Chondrocyte (in vitro differentiated cells): ENCODE measurements at regions not wholly inside any gene's neighbourhood (a gene's known extent, or its start where the extent isn't known, plus 50 kb on each side); places are given as distances from the start of the nearest gene placed in this dataset.

Experiments used
- DNase-seq: peaks from one replicate; pipeline ENCODE4 v3.0.0; 2021; ENCODE audit warnings: mixed read lengths, low spot score
- H3K27ac Mint-ChIP-seq: one replicate; pipeline ENCODE4 v1.8.0; 2021; ENCODE audit warnings: mild to moderate bottlenecking, moderate library complexity, mixed read lengths; ENCODE audit not compliant: unreplicated experiment
- H3K27me3 Mint-ChIP-seq: 2 replicates; pipeline ENCODE4 v1.8.0; 2021; ENCODE audit warnings: low read depth, mixed read lengths
- H3K36me3 Mint-ChIP-seq: 2 replicates; pipeline ENCODE4 v1.8.0; 2021; ENCODE audit warnings: low read depth, mixed read lengths
- H3K4me1 Mint-ChIP-seq: 2 replicates; pipeline ENCODE4 v1.8.0; 2021; ENCODE audit warnings: low read depth, mild to moderate bottlenecking, mixed read lengths
- H3K4me3 Mint-ChIP-seq: one replicate; pipeline ENCODE4 v1.8.0; 2021; ENCODE audit warnings: mild to moderate bottlenecking, moderate library complexity, mixed read lengths; ENCODE audit not compliant: unreplicated experiment
- H3K9me3 Mint-ChIP-seq: 2 replicates; pipeline ENCODE4 v1.8.0; 2021; ENCODE audit warnings: low read depth, mixed read lengths
- CTCF ChIP-seq: fragments of 200-600 bp; sonication (generic); IDR thresholded peaks from 2 replicates; pipeline ENCODE4 v1.5.0; 2021; ENCODE audit warnings: antibody characterized with exemption, mild to moderate bottlenecking, moderate library complexity

GRCh38 chr2:62334009-62334408 lies 138.1 kb downstream of the B3GNT2 start:
- TF ChIP-seq CTCF = no peak
- no peak for DNase-seq
- H3K4me3 Mint-ChIP-seq = no peak overlapping the region
- H3K36me3 Mint-ChIP-seq = no peaks in the 10 kb centered on the region
- H3K4me1 Mint-ChIP-seq = peaks cover 2% of the 10 kb centered on the region
- no peaks in the 10 kb centered on the region for H3K27me3 Mint-ChIP-seq
- no peak overlapping the region for H3K27ac Mint-ChIP-seq
- H3K9me3 Mint-ChIP-seq = no peaks in the 10 kb centered on the region

- no peak overlapping the region for H3K27ac Mint-ChIP-seq
- DNase-seq = no peak
- TF ChIP-seq CTCF = no peak
- H3K27me3 Mint-ChIP-seq = no peaks in the 10 kb centered on the region
- no peak overlapping the region for H3K4me3 Mint-ChIP-seq
- peaks cover 10% of the 10 kb centered on the region for H3K4me1 Mint-ChIP-seq
- H3K9me3 Mint-ChIP-seq = peaks cover 2% of the 10 kb centered on the region
- H3K36me3 Mint-ChIP-seq = no peaks in the 10 kb centered on the region
Measured at GRCh38 chr2:62330959-62331358, 135.0 kb downstream of the B3GNT2 start.

- peaks cover 10% of the 10 kb centered on the region for H3K9me3 Mint-ChIP-seq
- no peak for DNase-seq
- H3K36me3 Mint-ChIP-seq = no peaks in the 10 kb centered on the region
- H3K4me1 Mint-ChIP-seq = peaks cover 10% of the 10 kb centered on the region
- no peak for TF ChIP-seq CTCF
- H3K27me3 Mint-ChIP-seq = no peaks in the 10 kb centered on the region
- no peak overlapping the region for H3K27ac Mint-ChIP-seq
- H3K4me3 Mint-ChIP-seq = no peak overlapping the region
Measured at GRCh38 chr2:62329797-62330196, 133.9 kb downstream of the B3GNT2 start.

GRCh38 chr2:62326735-62327134 lies 130.8 kb downstream of the B3GNT2 start:
- TF ChIP-seq CTCF = no peak
- Mint-ChIP-seq H3K4me3 (no peak overlapping the region), H3K4me1 (peaks cover 8% of the 10 kb centered on the region), H3K27me3 (no peaks in the 10 kb centered on the region), H3K27ac (no peak overlapping the region), H3K36me3 (no peaks in the 10 kb centered on the region), H3K9me3 (peaks cover 10% of the 10 kb centered on the region)
- no peak for DNase-seq

- Mint-ChIP-seq H3K4me3 (no peak overlapping the region), H3K27ac (no peak overlapping the region), H3K36me3 (no peaks in the 10 kb centered on the region), H3K27me3 (no peaks in the 10 kb centered on the region), H3K4me1 (peaks cover 8% of the 10 kb centered on the region), H3K9me3 (peaks cover 10% of the 10 kb centered on the region)
- TF ChIP-seq CTCF = no peak
- no peak for DNase-seq
Measured at GRCh38 chr2:62325398-62325797, 129.5 kb downstream of the B3GNT2 start.
